Head of caudate nucleus (tissue), 42 donors: ENCODE measurements at regions not wholly inside any gene's neighbourhood (a gene's known extent, or its start where the extent isn't known, plus 50 kb on each side); places are given as distances from the start of the nearest gene placed in this dataset.
"Not testable (repeated sequence)": the region's sequence is repeated elsewhere in the genome, so short reads cannot be mapped to it uniquely, and the experiment has no call there.

ENCODE experiments used
- DNase-seq, 42 donors: peaks; one replicate each; pipeline versions ENCODE4 v3.0.0 to v3.0.0-alpha.2; 2020 to 2021; ENCODE audit warnings: mixed read lengths in 7 of 42
- intact Hi-C: fragments of 100-400 bp; cut with DNase I; formaldehyde crosslinking; loops from one replicate; pipeline ENCODE4 v1.15.0; 2022

DNA sequence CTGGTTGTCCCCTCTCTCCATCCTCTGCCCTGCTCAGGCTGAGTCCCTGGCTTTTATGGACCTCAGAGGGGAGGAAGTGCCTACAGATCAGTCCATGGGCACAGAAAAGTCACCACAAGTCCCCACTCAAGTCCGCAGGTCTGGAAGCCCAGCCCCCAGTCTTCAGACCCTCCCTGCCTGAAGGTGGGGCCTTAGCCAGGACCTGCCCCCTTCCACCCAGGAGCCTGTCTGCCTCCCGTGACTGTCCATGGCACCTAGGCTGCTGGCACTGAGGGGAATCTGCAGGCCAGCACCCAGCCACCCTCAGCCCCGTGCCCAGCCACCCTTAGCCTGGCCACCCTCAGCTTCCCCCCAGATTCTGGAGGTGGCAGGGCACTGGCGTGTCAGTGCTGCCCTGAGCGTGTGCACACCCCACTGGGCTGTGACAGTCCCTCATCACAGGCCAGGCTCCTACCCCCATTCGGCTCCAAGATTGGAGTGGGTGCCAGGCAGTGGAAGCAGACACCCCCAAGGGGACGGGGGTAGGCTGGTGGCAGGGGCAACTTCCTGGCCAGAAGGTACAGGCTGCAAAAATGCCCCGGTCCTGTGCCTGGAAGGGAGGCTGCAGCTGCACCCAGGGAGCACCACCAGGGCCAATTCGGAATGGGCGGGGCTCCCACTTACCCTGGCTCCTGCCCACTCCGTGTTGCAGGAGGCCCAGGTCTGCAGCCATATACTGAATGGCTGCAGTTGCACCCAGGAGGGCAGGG lies 154.7 kb upstream of the RMP24 start:
- DNase-seq: no peak
- intact Hi-C loops: no loop called here

DNA sequence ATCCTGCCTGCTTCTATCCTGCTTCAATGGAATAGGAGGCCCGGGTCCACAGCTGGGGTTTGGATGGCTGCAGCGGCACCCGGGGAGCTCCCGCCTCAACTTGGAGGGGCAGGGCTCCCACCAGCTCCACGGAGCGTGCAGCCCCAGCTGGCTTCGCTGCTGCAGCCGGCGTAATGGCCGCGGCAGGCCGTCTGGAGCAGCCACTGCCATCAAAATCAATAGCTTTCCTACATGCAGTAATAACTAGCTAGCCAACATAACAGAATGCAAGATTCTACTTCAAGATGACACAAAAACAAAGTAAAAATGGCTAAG lies 154.2 kb upstream of the RMP24 start:
- no peak for DNase-seq
- intact Hi-C loops: no loop called here

DNA sequence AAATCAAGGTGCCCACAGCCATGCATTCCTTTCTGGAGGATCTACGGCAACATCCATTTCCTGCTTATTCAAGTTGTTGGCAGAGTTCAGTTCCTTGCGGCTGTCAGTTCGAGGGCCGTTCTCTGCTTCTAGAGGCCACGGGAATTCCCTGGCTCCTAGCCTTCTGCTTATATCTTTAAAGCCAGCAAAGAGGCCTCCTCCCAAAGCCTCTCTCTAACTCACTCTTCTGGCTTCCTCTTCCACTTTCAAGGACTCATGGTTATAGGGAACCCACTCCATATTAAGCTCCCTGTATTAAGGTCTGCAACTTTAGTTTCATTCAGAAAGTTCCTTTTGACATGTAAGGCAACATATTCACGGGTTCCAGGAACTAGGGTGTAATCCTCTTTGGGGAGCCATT lies 150.1 kb upstream of the RMP24 start:
- intact Hi-C loops: no loop called here
- no peak for DNase-seq

DNA sequence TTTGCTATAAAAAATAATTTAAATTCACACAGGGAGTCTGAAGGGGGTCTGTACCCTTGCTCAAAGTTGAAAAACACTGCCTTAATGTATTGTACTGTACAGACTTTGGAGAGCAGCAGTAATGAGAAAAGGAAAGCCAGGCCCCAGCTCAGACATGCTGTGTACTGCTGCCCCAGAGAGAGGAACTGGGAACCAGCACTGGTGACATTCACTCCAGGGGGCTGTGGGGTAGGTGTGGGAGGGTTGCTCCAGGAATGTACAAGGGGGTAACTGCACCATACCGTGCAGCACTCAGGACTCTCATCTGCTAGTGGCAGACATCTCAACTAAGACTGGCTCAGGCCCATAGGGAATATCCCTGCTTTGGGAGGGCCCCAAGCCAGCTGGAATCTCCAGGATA lies 146.0 kb upstream of the RMP24 start:
- intact Hi-C loops: no loop called here
- no peak for DNase-seq

DNA sequence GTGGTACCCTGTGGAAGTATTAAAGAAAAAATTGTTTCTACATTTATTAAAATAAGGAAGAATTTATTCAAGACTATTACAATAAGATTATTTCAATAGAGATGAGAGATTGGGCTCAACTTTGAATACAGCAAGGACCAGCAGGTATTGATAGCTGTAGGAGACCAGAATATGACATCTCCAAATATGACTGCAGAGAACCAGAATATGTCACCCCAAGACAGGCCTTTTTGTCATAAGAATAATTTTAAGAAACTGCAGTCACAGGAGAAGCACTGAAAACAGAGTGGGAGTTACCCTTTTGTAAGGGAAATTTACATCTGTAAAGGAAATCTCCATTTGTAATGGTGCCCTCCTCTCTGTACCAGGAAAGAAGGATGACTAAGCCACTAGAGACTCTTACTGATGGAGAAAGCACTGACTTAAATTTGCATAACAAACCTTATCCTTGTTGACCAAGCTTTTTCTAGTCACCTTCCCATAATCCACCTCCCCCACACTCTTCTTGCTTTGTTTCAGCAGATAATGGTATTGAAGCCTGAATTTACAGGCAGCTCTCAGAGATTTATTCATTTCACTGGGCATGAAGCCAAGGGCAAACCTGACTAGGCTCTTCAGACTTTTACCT lies 145.1 kb upstream of the RMP24 start:
- peak in 4 of 42 donors; percentile 8 to 49 (median 30) for DNase-seq
- intact Hi-C loops: no loop called here

DNA sequence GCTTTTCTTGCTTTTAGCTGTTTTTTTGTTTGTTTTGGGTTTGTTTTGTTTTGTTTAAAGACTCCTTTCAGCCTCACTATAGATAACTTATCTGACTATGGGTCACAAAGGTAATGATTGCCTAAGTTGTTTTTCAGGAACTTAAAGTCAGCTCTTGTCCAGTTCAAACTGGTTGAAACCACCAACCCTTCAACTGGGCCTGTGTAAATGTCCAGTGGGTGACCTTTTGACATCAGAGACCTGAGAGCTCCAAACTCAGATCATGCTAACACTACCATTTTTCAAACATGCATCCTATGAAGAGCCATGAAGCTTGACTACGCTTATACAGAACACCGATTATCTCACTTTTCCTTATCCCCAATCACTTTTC lies 144.6 kb upstream of the RMP24 start:
- no peak for DNase-seq
- intact Hi-C loops: no loop called here

DNA sequence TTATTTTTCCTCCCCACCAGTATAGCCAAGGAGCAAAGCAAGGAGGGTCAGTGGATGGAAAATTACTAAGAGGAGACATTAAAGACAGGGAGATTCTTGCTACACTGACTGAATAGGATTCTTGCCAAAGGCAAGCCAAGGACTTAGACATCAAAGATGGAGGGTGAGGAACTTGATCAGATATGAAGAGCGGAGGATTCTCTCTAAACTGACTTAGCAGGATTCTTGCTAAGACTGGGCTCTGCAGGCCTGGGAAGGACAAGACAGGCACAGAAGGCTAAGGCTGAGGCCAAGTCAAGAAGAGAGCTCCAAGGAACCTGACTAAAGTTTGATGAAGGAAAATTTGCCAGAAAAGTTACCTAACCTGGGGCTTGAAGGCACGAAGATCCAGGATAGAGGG lies 143.9 kb upstream of the RMP24 start:
- DNase-seq: no peak
- intact Hi-C loops: no loop called here

DNA sequence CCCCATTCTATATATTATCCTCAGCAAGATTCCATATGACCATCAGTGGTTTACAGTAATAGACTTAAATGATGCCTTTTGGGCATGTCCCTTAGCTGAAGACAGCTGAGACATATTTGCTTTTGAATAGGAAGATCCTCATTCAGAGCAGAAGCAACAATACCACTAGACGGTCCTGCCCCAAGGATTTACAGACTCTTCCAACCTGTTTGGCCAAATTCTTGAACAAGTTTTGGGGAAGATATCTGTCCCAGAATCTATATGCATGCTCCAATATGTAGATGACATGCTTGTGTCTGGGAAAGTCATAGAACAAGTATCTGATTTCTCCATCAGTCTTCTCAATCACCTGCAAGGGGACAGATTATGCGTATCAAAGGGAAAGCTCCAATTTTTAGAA lies 137.1 kb upstream of the RMP24 start:
- intact Hi-C loops: no loop called here
- no peak for DNase-seq

DNA sequence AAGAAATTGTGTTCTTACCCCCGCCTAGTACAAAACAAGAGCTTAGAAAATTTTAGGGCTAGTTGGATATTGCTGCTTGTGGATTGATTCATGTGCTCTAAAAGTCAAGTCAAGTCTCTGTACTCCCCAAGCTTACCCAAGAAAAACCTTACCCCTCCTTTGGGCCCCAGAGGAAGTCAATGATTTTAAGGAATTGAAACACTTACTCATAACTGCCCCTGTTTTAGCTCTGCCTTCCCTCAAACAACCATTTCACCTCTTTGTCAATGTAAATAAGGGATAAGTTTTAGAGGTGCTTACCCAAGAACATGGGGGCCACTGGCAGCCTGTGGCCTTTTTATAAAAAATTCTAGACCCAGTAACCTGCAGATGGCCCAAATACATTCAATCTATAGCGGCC lies 136.6 kb upstream of the RMP24 start:
- intact Hi-C loops: no loop called here
- no peak for DNase-seq

DNA sequence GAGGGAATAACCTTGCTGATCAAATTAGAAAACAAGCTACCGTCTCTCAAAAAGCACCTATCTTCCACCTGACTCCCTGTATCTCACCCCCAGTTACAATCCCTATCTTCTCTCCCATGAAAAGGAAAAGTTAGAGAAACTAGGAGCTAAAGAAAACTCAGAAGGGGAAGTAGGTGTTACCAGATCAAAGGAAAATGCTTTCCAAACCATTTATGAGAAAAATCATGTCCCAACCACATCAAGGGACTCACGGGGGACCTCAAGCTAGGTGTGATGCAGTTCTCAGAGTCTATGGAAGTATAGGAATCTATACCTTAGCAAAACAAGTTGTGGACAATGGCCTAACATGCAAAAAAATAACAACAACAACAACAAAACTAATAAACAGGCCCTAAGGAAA lies 135.5 kb upstream of the RMP24 start:
- intact Hi-C loops: no loop called here
- DNase-seq: no peak

DNA sequence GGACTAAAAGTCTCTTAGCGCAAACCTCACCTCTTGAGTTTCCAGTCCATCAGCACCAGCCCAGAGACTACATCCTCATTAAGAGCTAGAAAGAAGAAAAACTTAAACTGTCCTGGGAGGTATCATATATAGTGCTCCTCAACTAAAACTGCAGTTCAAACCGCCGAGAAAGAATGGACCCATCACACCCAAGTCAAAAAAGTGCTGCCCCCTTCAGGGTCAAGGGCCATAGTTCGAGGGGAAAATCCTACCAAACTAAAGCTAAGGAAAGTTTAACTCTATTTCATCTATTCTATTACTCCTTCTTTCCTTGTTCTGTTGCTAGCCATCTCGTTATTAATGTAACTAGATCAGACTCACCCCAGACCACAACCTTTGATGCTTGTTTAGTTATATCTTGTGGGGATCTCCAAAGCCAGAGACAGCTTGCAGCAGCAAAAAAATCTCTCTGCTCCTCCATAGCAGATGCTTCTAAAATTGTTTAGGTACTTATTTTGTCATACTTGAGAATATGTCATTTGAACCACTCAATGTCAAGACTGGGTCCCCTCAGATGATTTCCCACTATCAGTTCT lies 134.5 kb upstream of the RMP24 start:
- DNase-seq: no peak
- intact Hi-C loops: no loop called here

DNA sequence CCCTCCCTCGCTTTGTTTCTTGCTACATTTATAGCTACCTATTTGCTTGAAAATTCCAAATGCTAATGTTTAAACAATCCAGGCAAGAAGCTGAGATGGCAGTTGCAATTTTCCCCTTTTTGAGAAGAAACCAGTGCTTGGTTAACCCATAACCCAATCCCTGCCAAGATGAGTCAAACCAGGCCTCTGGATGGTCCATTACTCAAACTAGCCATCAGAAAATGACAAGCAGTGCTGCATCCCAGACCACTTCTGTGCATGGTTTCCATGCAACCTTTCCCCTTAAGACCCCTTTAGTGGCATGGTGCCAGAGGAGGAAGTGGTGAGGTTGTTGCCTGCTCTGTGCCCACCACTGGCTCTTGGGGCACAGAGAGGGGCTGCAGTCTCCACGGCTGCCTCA lies 131.2 kb upstream of the RMP24 start:
- no peak for DNase-seq
- intact Hi-C loops: no loop called here

DNA sequence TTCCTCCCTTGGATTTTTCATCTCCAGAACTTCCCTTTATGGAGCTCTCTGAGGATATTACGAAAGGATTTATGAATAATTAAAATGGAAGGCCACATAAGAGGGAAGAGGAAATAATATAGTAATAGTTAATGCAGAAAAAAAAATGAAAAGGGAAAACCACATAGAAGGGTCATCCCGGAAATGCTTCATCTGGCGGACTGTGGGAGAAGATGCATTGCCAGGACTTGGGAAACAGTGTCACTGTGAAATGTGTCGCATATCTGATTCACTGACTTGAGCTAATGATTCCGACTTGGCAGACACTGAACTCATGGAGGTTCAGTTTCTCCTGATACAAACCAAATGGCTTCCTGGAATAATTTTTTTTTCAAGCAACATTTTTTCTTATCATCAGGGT lies 129.9 kb upstream of the RMP24 start:
- no peak for DNase-seq
- intact Hi-C loops: no loop called here

DNA sequence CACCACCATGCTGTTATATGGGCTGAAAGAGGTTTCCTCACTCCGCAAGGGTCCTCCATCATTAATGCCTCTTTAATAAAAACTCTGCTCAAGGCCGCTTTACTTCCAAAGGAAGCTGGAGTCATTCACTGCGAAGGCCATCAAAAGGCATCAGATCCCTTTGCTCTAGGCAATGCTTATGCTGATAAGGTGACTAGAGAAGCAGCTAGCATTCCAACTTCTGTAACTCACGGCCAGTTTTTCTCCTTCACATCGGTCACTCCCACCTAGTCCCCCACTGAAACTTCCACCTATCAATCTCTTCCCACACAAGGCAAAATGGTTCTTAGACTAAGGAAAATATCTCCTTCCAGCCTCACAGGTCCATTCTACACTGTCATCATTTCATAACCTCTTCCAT lies 124.2 kb upstream of the RMP24 start:
- DNase-seq, intact Hi-C loops: not testable (repeated sequence)

DNA sequence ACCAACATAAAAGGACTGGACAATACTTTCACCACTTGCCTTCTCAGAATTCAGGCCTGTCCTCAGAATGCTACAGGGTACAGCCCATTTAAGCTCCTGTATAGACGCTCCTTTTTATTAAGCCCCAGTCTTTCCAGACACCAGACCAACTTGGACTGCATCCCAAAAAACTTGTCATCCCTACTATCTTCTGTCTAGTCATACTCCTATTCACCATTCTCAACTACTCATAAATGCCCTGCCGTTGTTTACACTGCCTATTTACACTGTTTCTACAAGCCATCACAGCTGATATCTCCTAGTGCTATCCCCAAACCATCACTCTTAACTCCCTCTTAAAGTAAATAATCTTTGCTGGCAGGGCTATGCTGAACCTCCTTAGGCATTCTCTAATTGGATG lies 123.2 kb upstream of the RMP24 start:
- intact Hi-C loops, DNase-seq: not testable (repeated sequence)

DNA sequence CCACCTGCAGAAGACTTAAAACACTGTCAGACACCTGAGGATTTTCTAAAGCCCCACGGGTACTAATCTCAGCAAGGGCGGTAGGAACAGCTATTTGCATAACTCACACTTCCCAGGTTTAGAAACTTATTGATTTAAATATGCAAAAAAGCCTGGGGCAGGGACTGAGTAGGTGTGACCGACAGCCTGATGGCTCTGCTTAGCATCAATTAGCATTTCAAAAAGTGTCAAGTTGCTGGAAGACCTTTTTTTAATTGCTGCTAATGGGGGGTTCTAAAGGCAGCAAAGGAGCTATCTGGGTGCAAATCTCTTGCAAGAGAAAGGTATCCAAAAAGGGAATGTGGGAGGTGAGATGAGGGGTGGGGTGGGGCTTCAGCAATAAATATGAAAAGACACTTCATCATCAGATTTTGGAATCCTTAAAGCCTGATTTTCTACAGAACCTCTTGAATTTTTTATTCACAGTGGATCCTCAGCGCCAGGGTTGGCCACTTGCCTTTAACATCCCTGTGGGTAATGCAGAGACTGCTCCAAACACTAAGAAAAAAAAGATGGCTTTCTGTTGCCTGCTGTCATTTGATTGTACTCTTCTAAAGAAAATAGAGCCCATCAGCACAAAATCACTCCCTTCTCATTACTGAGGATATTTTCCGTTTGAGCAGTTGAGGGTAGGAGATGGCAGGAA lies 121.1 kb upstream of the RMP24 start:
- intact Hi-C loops: no loop called here
- peak in 30 of 42 donors; percentile 5 to 76 (median 31) for DNase-seq

DNA sequence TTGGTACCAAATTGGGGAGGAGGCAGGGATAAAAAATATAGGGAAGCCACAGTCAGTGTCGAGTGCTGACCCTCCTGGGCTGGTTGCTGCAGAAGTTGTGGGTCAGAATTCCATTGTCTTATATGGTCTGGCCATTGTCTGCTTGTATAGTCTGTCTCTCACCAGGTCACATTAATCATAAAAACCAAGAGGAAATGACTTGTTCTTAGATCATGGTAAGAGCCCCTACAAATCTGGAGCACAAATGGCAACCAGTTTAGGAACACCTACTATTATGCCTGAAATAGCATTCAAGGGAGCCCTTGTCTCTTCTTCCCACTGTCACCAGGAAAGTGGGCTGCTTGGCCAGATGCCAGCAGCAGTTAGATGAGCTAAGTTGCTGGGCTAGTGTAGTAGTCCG lies 119.7 kb upstream of the RMP24 start:
- intact Hi-C loops: no loop called here
- peak in 1 of 42 donors; percentile 16 for DNase-seq

DNA sequence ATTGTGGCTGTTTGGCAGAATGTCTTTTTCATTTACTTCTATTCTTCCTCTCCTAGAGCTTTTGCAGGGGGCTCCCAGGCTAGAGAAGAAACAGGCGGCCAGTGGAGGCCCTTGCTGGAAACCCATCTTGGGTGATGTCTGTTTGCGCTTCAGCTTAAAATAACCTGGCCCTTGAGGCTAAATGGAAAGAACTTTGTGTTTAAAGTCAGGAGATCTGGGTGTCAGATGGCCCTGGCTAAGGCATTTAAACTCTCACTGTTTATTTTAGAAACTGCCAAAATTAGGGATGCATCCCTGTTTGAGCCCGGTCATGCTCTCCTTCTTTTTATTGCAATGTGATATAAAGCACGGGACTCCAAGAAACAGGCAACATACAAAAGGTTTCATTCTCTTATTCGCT lies 118.4 kb upstream of the RMP24 start:
- no peak for DNase-seq
- intact Hi-C loops: no loop called here

DNA sequence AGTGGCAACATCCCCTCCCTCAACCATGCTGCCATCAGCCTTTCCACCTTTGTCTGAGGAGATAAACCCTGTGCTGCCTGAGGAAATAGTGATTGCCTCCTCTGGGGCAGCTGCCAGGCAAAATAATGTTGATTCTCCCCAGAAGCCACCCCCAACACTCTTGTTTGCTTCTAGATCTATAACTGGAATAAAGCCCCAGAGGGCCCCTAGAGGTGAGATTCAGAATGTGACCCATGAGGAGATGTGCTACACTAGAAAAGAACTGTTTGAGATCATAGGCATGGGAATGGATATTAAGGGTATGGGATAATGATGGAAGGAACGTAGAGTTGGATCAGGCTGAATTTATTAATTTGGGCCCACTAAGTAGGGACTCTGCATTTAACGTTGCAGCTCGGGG lies 116.3 kb upstream of the RMP24 start:
- intact Hi-C loops: no loop called here
- no peak for DNase-seq

DNA sequence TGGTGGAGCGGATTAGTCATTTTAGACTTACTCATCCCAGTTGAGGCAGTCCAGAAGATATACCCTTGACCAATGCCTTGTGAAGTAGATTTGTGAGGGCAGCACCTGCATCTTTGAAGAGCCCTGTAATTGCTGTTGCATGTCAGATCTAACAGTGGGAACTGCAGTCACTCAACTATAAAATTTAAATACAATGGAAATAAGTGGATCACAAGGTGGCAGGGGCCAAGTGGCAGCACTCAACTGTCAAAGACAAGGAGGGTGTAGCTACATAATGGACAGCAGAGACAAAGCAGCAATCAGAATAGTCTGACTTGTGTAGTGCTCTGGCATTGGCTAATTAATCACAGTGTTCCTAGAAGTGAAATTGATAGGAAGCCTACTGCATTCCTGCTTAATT lies 115.8 kb upstream of the RMP24 start:
- intact Hi-C loops, DNase-seq: not testable (repeated sequence)

DNA sequence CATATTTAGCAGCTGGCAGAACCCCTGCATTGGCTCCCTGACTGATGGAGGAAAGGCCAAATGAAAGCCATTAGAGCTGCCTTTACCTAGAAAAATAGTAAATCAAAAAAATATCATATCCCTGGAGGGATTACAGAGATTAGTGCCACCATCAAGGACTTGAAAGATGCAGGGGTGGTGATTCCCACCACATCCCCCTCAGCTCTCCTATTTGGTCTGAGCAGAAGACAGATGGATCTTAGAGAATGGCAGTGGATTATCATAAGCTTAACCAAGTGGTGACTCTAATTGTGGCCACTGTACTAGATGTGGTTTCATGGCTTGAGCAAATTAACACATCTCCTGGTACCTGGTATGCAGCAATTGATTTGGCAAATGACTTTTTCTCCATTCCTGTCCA lies 114.9 kb upstream of the RMP24 start:
- intact Hi-C loops: not testable (repeated sequence)

More for the DNA sequence above, 114.9 kb upstream of the RMP24 start:
- not testable (repeated sequence) for DNase-seq
